ENCODE measurements at regions not wholly inside any gene's neighbourhood (a gene's known extent, or its start where the extent isn't known, plus 50 kb on each side); places are given as distances from the start of the nearest gene placed in this dataset.
A peak's percentile ranks its signal among the peaks of the same experiment; 100 is the strongest.

GRCh38 chr12:92551853-92552397 lies 150.9 kb upstream of the PLEKHG7 start:
- no peak overlapping the region for H2AFZ ChIP-seq (ENCODE audit: low read depth, low read length)
- no peak overlapping the region for H3K4me3 ChIP-seq (ENCODE audit: insufficient read depth in 1 of 2, low read depth in 1 of 2, low read length in 2 of 2)
- peak; percentile 75 for DNase-seq
- H3K14ac ChIP-seq (ENCODE audit: low read length in 2 of 2), result no peak overlapping the region
- no peaks in the 10 kb centered on the region for H3K79me1 ChIP-seq (replicated peaks; ENCODE audit: low read length, poor library complexity, severe bottlenecking)
- peak overlapping the region; percentile 72 to 94 for H2BK12ac ChIP-seq (ENCODE audit: low read length in 2 of 2)
- peak overlapping the region; percentile 69 for H4K8ac ChIP-seq (ENCODE audit: low read length)
- no peaks in the 10 kb centered on the region for H3K36me3 ChIP-seq (ENCODE audit: control insufficient read depth in 1 of 2, insufficient read depth in 2 of 2, low read depth in 1 of 2, low read length in 2 of 2)
- no peak overlapping the region for H4K91ac ChIP-seq (ENCODE audit: low read length)
- peak overlapping the region; percentile 50 for H2BK120ac ChIP-seq (ENCODE audit: low read depth, low read length)
- no peak overlapping the region for H3K4me2 ChIP-seq (ENCODE audit: low read length, poor library complexity, severe bottlenecking)
- H2AK5ac ChIP-seq (ENCODE audit: low read length, severe bottlenecking), result no peak overlapping the region
- peak overlapping the region; percentile 25 to 44 for H3K4ac ChIP-seq (ENCODE audit: low read depth in 1 of 2, low read length in 2 of 2)
- H3K9me3 ChIP-seq (ENCODE audit: control insufficient read depth, low read length), result no peaks in the 10 kb centered on the region
- no peak overlapping the region for H3K23ac ChIP-seq (ENCODE audit: low read length in 2 of 2)
- H2BK5ac ChIP-seq (ENCODE audit: low read depth, low read length, poor library complexity, severe bottlenecking), result peak overlapping the region; percentile 74
- no peak overlapping the region for H3K9ac ChIP-seq (ENCODE audit: low read length)
- peak overlapping the region; percentile 52 to 80 for H3K18ac ChIP-seq (ENCODE audit: low read depth in 1 of 2, low read length in 2 of 2)
- H2BK15ac ChIP-seq (ENCODE audit: low read depth, poor library complexity, severe bottlenecking), result no peak overlapping the region
- H3K27ac ChIP-seq (ENCODE audit: low read length, poor library complexity, severe bottlenecking), result peak overlapping the region; percentile 74
- no peaks in the 10 kb centered on the region for H3K27me3 ChIP-seq (ENCODE audit: control insufficient read depth in 1 of 2, insufficient read depth in 1 of 2, low read length in 2 of 2)
- H3K4me1 ChIP-seq (ENCODE audit: control insufficient read depth, insufficient read depth, low read depth, low read length), result peaks cover 11% of the 10 kb centered on the region

GRCh38 chr12:92551210-92551609 lies 151.6 kb upstream of the PLEKHG7 start:
- no peaks in the 10 kb centered on the region for H3K36me3 ChIP-seq (ENCODE audit: control insufficient read depth in 1 of 2, insufficient read depth in 2 of 2, low read depth in 1 of 2, low read length in 2 of 2)
- no peak overlapping the region for H3K14ac ChIP-seq (ENCODE audit: low read length in 2 of 2)
- H2BK5ac ChIP-seq (ENCODE audit: low read depth, low read length, poor library complexity, severe bottlenecking), result no peak overlapping the region
- H3K4me3 ChIP-seq (ENCODE audit: insufficient read depth in 1 of 2, low read depth in 1 of 2, low read length in 2 of 2), result no peak overlapping the region
- H2BK15ac ChIP-seq (ENCODE audit: low read depth, poor library complexity, severe bottlenecking), result no peak overlapping the region
- no peak overlapping the region for H2BK120ac ChIP-seq (ENCODE audit: low read depth, low read length)
- H4K91ac ChIP-seq (ENCODE audit: low read length), result no peak overlapping the region
- no peak overlapping the region for H3K4ac ChIP-seq (ENCODE audit: low read depth in 1 of 2, low read length in 2 of 2)
- H3K18ac ChIP-seq (ENCODE audit: low read depth in 1 of 2, low read length in 2 of 2), result peak overlapping the region in 1 of 2 experiments; percentile 73
- H2AK5ac ChIP-seq (ENCODE audit: low read length, severe bottlenecking), result no peak overlapping the region
- DNase-seq, result no peak
- no peak overlapping the region for H3K4me2 ChIP-seq (ENCODE audit: low read length, poor library complexity, severe bottlenecking)
- no peaks in the 10 kb centered on the region for H3K9me3 ChIP-seq (ENCODE audit: control insufficient read depth, low read length)
- no peak overlapping the region for H4K8ac ChIP-seq (ENCODE audit: low read length)
- WGBS, result over 99% methylated on average over 3 of the region's 3 CpGs
- no peak overlapping the region for H3K9ac ChIP-seq (ENCODE audit: low read length)
- peaks cover 11% of the 10 kb centered on the region for H3K4me1 ChIP-seq (ENCODE audit: control insufficient read depth, insufficient read depth, low read depth, low read length)
- no peak overlapping the region for H2AFZ ChIP-seq (ENCODE audit: low read depth, low read length)
- no peaks in the 10 kb centered on the region for H3K79me1 ChIP-seq (replicated peaks; ENCODE audit: low read length, poor library complexity, severe bottlenecking)
- no peaks in the 10 kb centered on the region for H3K27me3 ChIP-seq (ENCODE audit: control insufficient read depth in 1 of 2, insufficient read depth in 1 of 2, low read length in 2 of 2)
- peak overlapping the region in 1 of 2 experiments; percentile 18 for H2BK12ac ChIP-seq (ENCODE audit: low read length in 2 of 2)
- no peak overlapping the region for H3K23ac ChIP-seq (ENCODE audit: low read length in 2 of 2)
- no peak overlapping the region for H3K27ac ChIP-seq (ENCODE audit: low read length, poor library complexity, severe bottlenecking)

- Histone ChIP-seq H2AFZ (ENCODE audit: low read depth, low read length) (no peak overlapping the region), H3K4me1 (ENCODE audit: control insufficient read depth, insufficient read depth, low read depth, low read length) (peaks cover 11% of the 10 kb centered on the region), H3K27me3 (ENCODE audit: control insufficient read depth in 1 of 2, insufficient read depth in 1 of 2, low read length in 2 of 2) (no peaks in the 10 kb centered on the region), H3K9ac (ENCODE audit: low read length) (no peak overlapping the region), H3K4me3 (ENCODE audit: insufficient read depth in 1 of 2, low read depth in 1 of 2, low read length in 2 of 2) (no peak overlapping the region), H3K4me2 (ENCODE audit: low read length, poor library complexity, severe bottlenecking) (no peak overlapping the region), H2BK5ac (ENCODE audit: low read depth, low read length, poor library complexity, severe bottlenecking) (no peak overlapping the region), H2BK120ac (ENCODE audit: low read depth, low read length) (no peak overlapping the region), H3K27ac (ENCODE audit: low read length, poor library complexity, severe bottlenecking) (no peak overlapping the region), H3K9me3 (ENCODE audit: control insufficient read depth, low read length) (no peaks in the 10 kb centered on the region), H4K8ac (ENCODE audit: low read length) (no peak overlapping the region), H4K91ac (ENCODE audit: low read length) (no peak overlapping the region), H2BK15ac (ENCODE audit: low read depth, poor library complexity, severe bottlenecking) (no peak overlapping the region), H2AK5ac (ENCODE audit: low read length, severe bottlenecking) (no peak overlapping the region), H3K36me3 (ENCODE audit: control insufficient read depth in 1 of 2, insufficient read depth in 2 of 2, low read depth in 1 of 2, low read length in 2 of 2) (no peaks in the 10 kb centered on the region), H3K18ac (ENCODE audit: low read depth in 1 of 2, low read length in 2 of 2) (no peak overlapping the region), H2BK12ac (ENCODE audit: low read length in 2 of 2) (peak overlapping the region; percentile 23 to 67), H3K23ac (ENCODE audit: low read length in 2 of 2) (no peak overlapping the region), H3K79me1 (replicated peaks; ENCODE audit: low read length, poor library complexity, severe bottlenecking) (no peaks in the 10 kb centered on the region), H3K14ac (ENCODE audit: low read length in 2 of 2) (no peak overlapping the region), H3K4ac (ENCODE audit: low read depth in 1 of 2, low read length in 2 of 2) (no peak overlapping the region)
- no peak for DNase-seq
Measured at GRCh38 chr12:92550661-92551060, 152.1 kb upstream of the PLEKHG7 start.

GRCh38 chr12:92550254-92550653 lies 152.5 kb upstream of the PLEKHG7 start:
- Histone ChIP-seq H3K14ac (ENCODE audit: low read length in 2 of 2) (no peak overlapping the region), H3K36me3 (ENCODE audit: control insufficient read depth in 1 of 2, insufficient read depth in 2 of 2, low read depth in 1 of 2, low read length in 2 of 2) (no peaks in the 10 kb centered on the region), H2BK15ac (ENCODE audit: low read depth, poor library complexity, severe bottlenecking) (no peak overlapping the region), H3K4ac (ENCODE audit: low read depth in 1 of 2, low read length in 2 of 2) (no peak overlapping the region), H3K27me3 (ENCODE audit: control insufficient read depth in 1 of 2, insufficient read depth in 1 of 2, low read length in 2 of 2) (no peaks in the 10 kb centered on the region), H3K4me1 (ENCODE audit: control insufficient read depth, insufficient read depth, low read depth, low read length) (peaks cover 11% of the 10 kb centered on the region), H3K9ac (ENCODE audit: low read length) (no peak overlapping the region), H3K79me1 (replicated peaks; ENCODE audit: low read length, poor library complexity, severe bottlenecking) (no peaks in the 10 kb centered on the region), H3K9me3 (ENCODE audit: control insufficient read depth, low read length) (no peaks in the 10 kb centered on the region), H3K18ac (ENCODE audit: low read depth in 1 of 2, low read length in 2 of 2) (no peak overlapping the region), H2BK120ac (ENCODE audit: low read depth, low read length) (no peak overlapping the region), H2BK5ac (ENCODE audit: low read depth, low read length, poor library complexity, severe bottlenecking) (no peak overlapping the region), H4K8ac (ENCODE audit: low read length) (no peak overlapping the region), H3K4me2 (ENCODE audit: low read length, poor library complexity, severe bottlenecking) (no peak overlapping the region), H4K91ac (ENCODE audit: low read length) (no peak overlapping the region), H2AK5ac (ENCODE audit: low read length, severe bottlenecking) (no peak overlapping the region), H3K27ac (ENCODE audit: low read length, poor library complexity, severe bottlenecking) (no peak overlapping the region), H2AFZ (ENCODE audit: low read depth, low read length) (no peak overlapping the region), H3K23ac (ENCODE audit: low read length in 2 of 2) (no peak overlapping the region), H2BK12ac (ENCODE audit: low read length in 2 of 2) (no peak overlapping the region), H3K4me3 (ENCODE audit: insufficient read depth in 1 of 2, low read depth in 1 of 2, low read length in 2 of 2) (no peak overlapping the region)
- DNase-seq, result no peak

Measured in mesenchymal stem cell (in vitro differentiated cells and primary cell).